PC-9 (cell line): ENCODE measurements at regions not wholly inside any gene's neighbourhood (a gene's known extent, or its start where the extent isn't known, plus 50 kb on each side); places are given as distances from the start of the nearest gene placed in this dataset.

Experiments
- BruUV-seq: library from RNA; stranded (reverse); fragments of 400-500 nt; replicated peaks from 2 replicates; lab custom pipeline; 2021; lab: Mats Ljungman, UMichigan
- CTCF ChIA-PET: fragments of 300-600 bp; sonication (Branson Sonifier 250); formaldehyde crosslinking; loops from one replicate; lab custom pipeline; 2022; ENCODE audit warnings: antibody characterized with exemption; lab: Charles Lee
- POLR2A ChIA-PET: fragments of 300-600 bp; sonication (Branson Sonifier 250); formaldehyde crosslinking; loops from one replicate; lab custom pipeline; 2022; ENCODE audit warnings: antibody characterized with exemption; ENCODE audit not compliant: unreplicated experiment; lab: Charles Lee
- DNase-seq, 2 experiments: peaks; one replicate each; pipeline versions ENCODE4 v3.0.0 to v3.0.0-alpha.2; 2015 to 2022; ENCODE audit warnings: mixed read lengths in 1 of 2
- H2AFZ ChIP-seq: fragments of 200-600 bp; sonication (generic); 2 replicates; pipeline ENCODE4 v1.8.1; 2017; ENCODE audit warnings: antibody characterized with exemption
- H3F3A ChIP-seq: fragments of 200-600 bp; sonication (generic); 2 replicates; pipeline ENCODE4 v1.8.1; 2017; ENCODE audit warnings: antibody characterized with exemption, mild to moderate bottlenecking, low read depth; ENCODE audit not compliant: insufficient read depth
- H3K27ac ChIP-seq: fragments of 200-600 bp; sonication (generic); 2 replicates; pipeline ENCODE4 v1.6.1; 2016; ENCODE audit warnings: mixed run types
- H3K27me3 ChIP-seq: fragments of 200-600 bp; sonication (generic); 2 replicates; pipeline ENCODE4 v1.6.1; 2016; ENCODE audit warnings: low read depth, mixed run types; ENCODE audit not compliant: insufficient read depth
- H3K36me3 ChIP-seq: fragments of 200-600 bp; sonication (generic); 2 replicates; pipeline ENCODE4 v1.6.1; 2016; ENCODE audit warnings: low read depth, mixed run types
- H3K4me1 ChIP-seq: fragments of 200-600 bp; sonication (generic); replicated peaks from 2 replicates; pipeline ENCODE4 v1.6.1; 2016; ENCODE audit warnings: mixed run types; ENCODE audit not compliant: insufficient read depth
- H3K4me2 ChIP-seq: fragments of 200-600 bp; sonication (generic); 2 replicates; pipeline ENCODE4 v1.6.1; 2017; ENCODE audit warnings: mixed run types
- H3K4me3 ChIP-seq: fragments of 200-600 bp; sonication (generic); 2 replicates; pipeline ENCODE4 v1.6.1; 2016; ENCODE audit warnings: mixed run types
- H3K79me2 ChIP-seq: fragments of 200-600 bp; sonication (generic); 2 replicates; pipeline ENCODE4 v1.6.1; 2017; ENCODE audit warnings: low read depth, mixed run types
- H3K9me2 ChIP-seq: fragments of 200-600 bp; sonication (generic); 2 replicates; pipeline ENCODE4 v1.8.1; 2017; ENCODE audit warnings: mild to moderate bottlenecking; ENCODE audit not compliant: insufficient read depth
- H3K9me3 ChIP-seq: fragments of 200-600 bp; sonication (generic); 2 replicates; pipeline ENCODE4 v1.8.1; 2016; ENCODE audit warnings: low read depth; ENCODE audit not compliant: insufficient read depth
- H4K20me1 ChIP-seq: fragments of 200-600 bp; sonication (generic); 2 replicates; pipeline ENCODE4 v1.8.1; 2017; ENCODE audit not compliant: insufficient read depth
- CTCF ChIP-seq: fragments of 200-600 bp; sonication (generic); conservative IDR thresholded peaks from 2 replicates; pipeline ENCODE4 v1.6.1; 2017; ENCODE audit warnings: mixed run types, antibody characterized with exemption, mild to moderate bottlenecking, moderate library complexity
- EZH2 ChIP-seq: fragments of 200-600 bp; sonication (generic); IDR thresholded peaks from 2 replicates; pipeline ENCODE4 v1.8.0; 2017; ENCODE audit warnings: antibody characterized with exemption, low read depth
- intact Hi-C: fragments of 100-400 bp; cut with micrococcal nuclease; formaldehyde crosslinking; loops from one replicate; pipeline ENCODE4 v1.10.0; 2022; ENCODE audit not compliant: unreplicated experiment

GRCh38 chr20:58600756-58601155 lies 50.3 kb upstream of the STX16 start:
- Histone ChIP-seq H3K4me1 (no peaks in the 10 kb centered on the region), H3K79me2 (no peaks in the 10 kb centered on the region), H3K27me3 (no peaks in the 10 kb centered on the region), H3F3A (no peaks in the 10 kb centered on the region), H3K9me3 (no peaks in the 10 kb centered on the region), H3K9me2 (no peaks in the 10 kb centered on the region), H3K36me3 (no peaks in the 10 kb centered on the region), H3K4me2 (no peak overlapping the region), H3K4me3 (no peak overlapping the region), H3K27ac (no peak overlapping the region), H2AFZ (no peak overlapping the region), H4K20me1 (no peaks in the 10 kb centered on the region)
- TF ChIP-seq CTCF (no peak), EZH2 (no peak)
- ChIA-PET CTCF (no interaction called here), POLR2A (interaction anchor here (0.6 to 0.8 kb wide), 2 partner anchors 1358 to 1774 kb away, joined by 3 to 6 read pairs; no protein-coding TSS in a partner anchor)
- intact Hi-C loops = no loop called here
- no peak for DNase-seq
- BruUV-seq = no TSS peak

- no peak overlapping the region for H2AFZ ChIP-seq
- BruUV-seq = no TSS peak
- H3K9me3 ChIP-seq = no peaks in the 10 kb centered on the region
- CTCF ChIA-PET = no interaction called here
- no peak overlapping the region for H3K27ac ChIP-seq
- H3K4me3 ChIP-seq = no peak overlapping the region
- no peaks in the 10 kb centered on the region for H3K4me1 ChIP-seq
- intact Hi-C loops = no loop called here
- no peaks in the 10 kb centered on the region for H4K20me1 ChIP-seq
- no peak overlapping the region for H3K4me2 ChIP-seq
- no peak for DNase-seq
- no peaks in the 10 kb centered on the region for H3F3A ChIP-seq
- POLR2A ChIA-PET = no interaction called here
- H3K79me2 ChIP-seq = no peaks in the 10 kb centered on the region
- H3K36me3 ChIP-seq = no peaks in the 10 kb centered on the region
- TF ChIP-seq CTCF (no peak), EZH2 (no peak)
- no peaks in the 10 kb centered on the region for H3K27me3 ChIP-seq
- H3K9me2 ChIP-seq = no peaks in the 10 kb centered on the region
These were observed 51.1 kb upstream of the STX16 start for GRCh38 chr20:58599966-58600365.

GRCh38 chr20:58598211-58599015 lies 52.7 kb upstream of the STX16 start:
- CTCF ChIA-PET = no interaction called here
- TF ChIP-seq EZH2 (no peak), CTCF (no peak)
- no TSS peak for BruUV-seq
- H3K9me3 ChIP-seq = no peaks in the 10 kb centered on the region
- no peaks in the 10 kb centered on the region for H3K4me1 ChIP-seq
- 0 out of 2 replicates have a peak, but pooled peaks cover 1% of the 10 kb centered on the region for H3K27me3 ChIP-seq
- no peak overlapping the region for H3K27ac ChIP-seq
- intact Hi-C loops = no loop called here
- H3F3A ChIP-seq = no peaks in the 10 kb centered on the region
- no peak for DNase-seq
- no peaks in the 10 kb centered on the region for H3K9me2 ChIP-seq
- no peaks in the 10 kb centered on the region for H4K20me1 ChIP-seq
- H3K4me3 ChIP-seq = no peak overlapping the region
- H3K79me2 ChIP-seq = no peaks in the 10 kb centered on the region
- no peak overlapping the region for H2AFZ ChIP-seq
- H3K4me2 ChIP-seq = no peak overlapping the region
- no peaks in the 10 kb centered on the region for H3K36me3 ChIP-seq
- POLR2A ChIA-PET = interaction anchor here (0.6 kb wide), 1 partner anchor 232 kb away, joined by 6 read pairs; no protein-coding TSS in a partner anchor
